ENCODE measurements at regions not wholly inside any gene's neighbourhood (a gene's known extent, or its start where the extent isn't known, plus 50 kb on each side); places are given as distances from the start of the nearest gene placed in this dataset.
"Not testable (repeated sequence)": the region's sequence is repeated elsewhere in the genome, so short reads cannot be mapped to it uniquely, and the experiment has no call there.

DNA sequence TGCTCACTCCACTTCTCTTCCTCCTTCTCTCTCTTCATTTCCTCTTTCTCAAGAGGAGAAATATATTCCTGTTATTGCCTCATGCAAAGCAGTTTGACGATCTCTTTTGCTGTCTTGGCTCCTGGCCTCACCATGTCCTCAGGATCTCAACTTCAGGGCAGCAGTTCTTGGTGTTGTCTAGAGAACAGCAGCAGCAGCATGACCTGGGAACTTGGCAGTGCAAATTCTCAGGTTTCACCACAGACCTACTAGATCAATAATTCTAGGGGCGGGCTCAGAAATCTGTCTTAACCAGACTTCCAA is 193.4 kb upstream of the EDNRA start:
- H3K27me3 ChIP-seq, result no peaks in the 10 kb centered on the region
- H3K36me3 ChIP-seq, result no peaks in the 10 kb centered on the region
- no peak overlapping the region for H3K27ac ChIP-seq
- intact Hi-C loops (cut with DNase I; ENCODE audit: low total_unique reads), result no loop called here
- WGBS, 5 donors, result 53 to 63% (median 55%) methylated on average over 2 of the region's 2 CpGs
- TF ChIP-seq EP300 (IDR thresholded peaks at IDR 0.05) (no peak), POLR2AphosphoS5 (IDR thresholded peaks at IDR 0.05) (no peak), POLR2A (IDR thresholded peaks at IDR 0.05) (no peak)
- TF ChIP-seq, protein P1, sequence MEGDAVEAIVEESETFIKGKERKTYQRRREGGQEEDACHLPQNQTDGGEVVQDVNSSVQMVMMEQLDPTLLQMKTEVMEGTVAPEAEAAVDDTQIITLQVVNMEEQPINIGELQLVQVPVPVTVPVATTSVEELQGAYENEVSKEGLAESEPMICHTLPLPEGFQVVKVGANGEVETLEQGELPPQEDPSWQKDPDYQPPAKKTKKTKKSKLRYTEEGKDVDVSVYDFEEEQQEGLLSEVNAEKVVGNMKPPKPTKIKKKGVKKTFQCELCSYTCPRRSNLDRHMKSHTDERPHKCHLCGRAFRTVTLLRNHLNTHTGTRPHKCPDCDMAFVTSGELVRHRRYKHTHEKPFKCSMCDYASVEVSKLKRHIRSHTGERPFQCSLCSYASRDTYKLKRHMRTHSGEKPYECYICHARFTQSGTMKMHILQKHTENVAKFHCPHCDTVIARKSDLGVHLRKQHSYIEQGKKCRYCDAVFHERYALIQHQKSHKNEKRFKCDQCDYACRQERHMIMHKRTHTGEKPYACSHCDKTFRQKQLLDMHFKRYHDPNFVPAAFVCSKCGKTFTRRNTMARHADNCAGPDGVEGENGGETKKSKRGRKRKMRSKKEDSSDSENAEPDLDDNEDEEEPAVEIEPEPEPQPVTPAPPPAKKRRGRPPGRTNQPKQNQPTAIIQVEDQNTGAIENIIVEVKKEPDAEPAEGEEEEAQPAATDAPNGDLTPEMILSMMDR (IDR thresholded peaks at IDR 0.05), result no peak
- DNase-seq, result no peak
- no peaks in the 10 kb centered on the region for H3K9me3 ChIP-seq
- H3K4me3 ChIP-seq, result no peak overlapping the region
- H3K4me1 ChIP-seq, result peaks cover 0 to 6% (median 0%) of the 10 kb centered on the region in 4 donors

DNA sequence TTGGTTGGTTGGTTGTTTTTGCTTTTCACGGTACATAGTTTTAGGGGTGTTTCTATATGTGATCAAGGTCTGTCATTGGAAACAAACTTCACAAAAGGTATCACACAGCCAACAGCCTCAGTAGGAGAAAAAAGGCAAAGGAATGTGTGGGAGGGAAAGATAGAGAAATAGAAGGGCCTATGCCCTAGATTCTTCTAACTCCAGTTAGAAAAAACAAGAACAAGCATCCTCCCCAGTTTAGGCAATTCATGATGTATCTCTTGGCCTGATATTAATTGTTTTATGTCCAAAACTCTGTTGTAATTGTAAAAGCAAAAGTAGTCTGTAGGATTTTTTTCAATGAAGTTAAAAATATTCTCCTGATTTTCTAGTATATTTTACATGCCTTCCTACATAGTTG is 192.4 kb upstream of the EDNRA start:
- Histone ChIP-seq H3K27ac (no peak overlapping the region), H3K4me3 (no peak overlapping the region), H3K27me3 (no peaks in the 10 kb centered on the region), H3K9me3 (no peaks in the 10 kb centered on the region), H3K36me3 (no peaks in the 10 kb centered on the region), H3K4me1 (peaks cover 0 to 6% (median 0%) of the 10 kb centered on the region in 4 donors)
- no peak for DNase-seq
- 94 to 100% (median 97%) methylated on average over 1 of the region's 1 CpG for WGBS, 5 donors
- intact Hi-C loops (cut with DNase I; ENCODE audit: low total_unique reads), result no loop called here
- TF ChIP-seq POLR2AphosphoS5 (IDR thresholded peaks at IDR 0.05), result no peak
- TF ChIP-seq, protein P1 (IDR thresholded peaks at IDR 0.05), result no peak
- no peak for TF ChIP-seq POLR2A (IDR thresholded peaks at IDR 0.05)
- TF ChIP-seq EP300 (IDR thresholded peaks at IDR 0.05), result no peak

DNA sequence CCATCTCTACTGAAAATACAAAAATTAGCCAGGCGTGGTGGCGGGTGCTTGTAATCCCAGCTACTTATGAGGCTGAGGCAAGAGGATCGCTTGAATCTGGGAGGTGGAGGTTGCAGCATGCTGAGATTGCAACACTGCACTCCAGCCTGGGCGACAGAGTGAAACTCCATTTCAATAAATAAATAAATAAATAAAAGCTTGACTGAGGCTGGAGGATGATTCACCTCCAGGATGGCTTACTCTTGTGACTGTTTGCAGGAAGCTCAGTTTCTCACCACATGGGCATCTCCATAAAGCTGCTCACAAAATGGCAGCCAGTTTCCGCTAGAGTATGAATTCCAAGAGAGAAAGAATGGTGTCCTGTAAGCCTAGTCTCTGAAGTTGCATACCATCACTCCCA is 191.7 kb upstream of the EDNRA start:
- Histone ChIP-seq H3K27me3 (no peaks in the 10 kb centered on the region), H3K27ac (no peak overlapping the region), H3K4me3 (no peak overlapping the region), H3K9me3 (no peaks in the 10 kb centered on the region), H3K36me3 (no peaks in the 10 kb centered on the region), H3K4me1 (peaks cover 0 to 6% (median 0%) of the 10 kb centered on the region in 4 donors)
- DNase-seq, result no peak
- no peak for TF ChIP-seq POLR2A (IDR thresholded peaks at IDR 0.05)
- no peak for TF ChIP-seq EP300 (IDR thresholded peaks at IDR 0.05)
- no peak for TF ChIP-seq POLR2AphosphoS5 (IDR thresholded peaks at IDR 0.05)
- intact Hi-C loops (cut with DNase I; ENCODE audit: low total_unique reads), result no loop called here
- WGBS, 5 donors, result 92 to 97% (median 96%) methylated on average over 5 of the region's 5 CpGs

DNA sequence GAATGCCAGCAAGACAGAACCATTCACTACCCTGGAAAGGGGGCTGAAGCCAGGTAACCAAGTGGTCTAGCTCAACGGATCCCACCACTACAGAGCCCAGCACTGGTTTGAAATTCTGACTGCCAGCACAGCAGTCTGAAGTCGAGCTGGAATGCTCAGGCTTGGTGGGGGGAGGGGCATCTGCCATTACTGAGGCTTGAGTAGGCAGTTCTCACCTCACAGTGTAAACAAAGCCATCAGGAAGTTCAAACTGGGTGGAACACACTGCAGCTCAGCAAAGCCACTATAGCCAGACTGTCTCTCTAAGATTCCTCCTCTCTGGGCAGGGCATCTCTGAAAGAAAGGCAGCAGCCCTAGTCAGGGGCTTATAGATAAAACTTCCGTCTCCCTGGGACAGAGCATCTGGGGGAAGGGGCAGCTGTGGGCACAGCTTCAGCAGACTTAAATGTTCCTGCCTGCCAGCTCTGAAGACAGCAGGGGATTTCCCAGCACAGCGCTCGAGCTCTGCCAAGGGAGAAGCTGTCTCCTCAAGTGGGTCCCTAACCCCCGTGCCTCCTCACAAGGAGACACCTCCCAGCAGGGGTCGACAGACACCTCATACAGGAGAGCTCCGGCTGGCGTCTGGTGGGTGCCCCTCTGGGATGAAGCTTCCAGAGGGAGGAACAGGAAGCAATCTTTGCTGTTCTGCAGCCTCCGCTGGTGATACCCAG is 188.1 kb upstream of the EDNRA start:
- WGBS, 5 donors, result 48 to 61% (median 54%) methylated on average over 8 to 10 of the region's 10 CpGs

DNA sequence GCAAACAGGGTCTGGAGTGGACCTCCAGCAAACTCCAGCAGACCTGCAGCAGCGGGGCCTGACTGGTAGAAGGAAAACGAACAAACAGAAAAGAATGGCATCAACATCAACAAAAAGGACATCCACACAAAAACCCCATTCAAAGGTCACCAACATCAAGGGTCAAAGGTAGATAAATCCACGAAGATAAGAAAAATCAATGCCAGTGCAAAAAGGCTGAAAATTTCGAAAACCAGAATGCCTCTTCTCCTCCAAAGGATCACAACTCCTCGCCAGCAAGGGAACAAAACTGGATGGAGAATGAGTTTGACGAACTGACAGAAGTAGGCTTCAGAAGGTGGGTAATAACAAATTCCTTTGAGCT is 187.6 kb upstream of the EDNRA start:
- H3K4me1 ChIP-seq; DNase-seq; H3K4me3 ChIP-seq; intact Hi-C loops (cut with DNase I; ENCODE audit: low total_unique reads); H3K36me3 ChIP-seq; H3K27ac ChIP-seq; H3K9me3 ChIP-seq; H3K27me3 ChIP-seq: not testable (repeated sequence)
- WGBS, 5 donors, result 70 to 79% (median 72%) methylated on average over 6 of the region's 6 CpGs

More for the DNA sequence above, 188.1 kb upstream of the EDNRA start:
- H3K4me3 ChIP-seq, result peak overlapping the region in 1 of 4 donors; percentile 13
- H3K27ac ChIP-seq; H3K9me3 ChIP-seq; H3K4me1 ChIP-seq; H3K27me3 ChIP-seq; H3K36me3 ChIP-seq; intact Hi-C loops (cut with DNase I; ENCODE audit: low total_unique reads): not testable (repeated sequence)
- peak in 1 of 3 donors; percentile 14 for TF ChIP-seq POLR2AphosphoS5 (IDR thresholded peaks at IDR 0.05)
- peak; percentile 66 to 72 for DNase-seq

DNA sequence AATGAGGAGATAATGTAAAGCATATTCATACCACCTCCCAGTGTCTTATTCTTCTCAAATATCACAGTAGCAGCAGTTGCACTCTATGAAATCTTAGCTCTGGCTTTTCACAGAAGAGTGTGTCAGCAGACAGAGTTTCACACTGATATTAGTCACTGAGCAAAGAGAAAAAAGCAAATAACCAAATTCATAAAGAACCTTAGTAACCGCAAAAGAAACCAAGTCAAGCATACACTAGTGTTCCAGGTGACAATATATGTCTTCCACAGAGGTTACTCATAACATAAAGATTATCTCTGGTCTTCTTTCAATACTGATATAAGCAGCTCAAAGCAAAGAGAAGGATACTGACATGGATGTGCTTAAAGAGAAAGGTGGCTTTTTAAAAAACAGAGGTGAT is 181.7 kb upstream of the EDNRA start:
- Histone ChIP-seq H3K9me3 (peaks cover 0 to 7% (median 0%) of the 10 kb centered on the region in 4 donors), H3K4me3 (no peak overlapping the region), H3K27ac (no peak overlapping the region), H3K36me3 (no peaks in the 10 kb centered on the region), H3K27me3 (no peaks in the 10 kb centered on the region), H3K4me1 (no peaks in the 10 kb centered on the region)
- DNase-seq, result no peak
- WGBS, 5 donors, result 40 to 58% (median 48%) methylated on average over 1 of the region's 1 CpG
- no peak for TF ChIP-seq POLR2A (IDR thresholded peaks at IDR 0.05)
- TF ChIP-seq, protein P1 (IDR thresholded peaks at IDR 0.05), result no peak
- intact Hi-C loops (cut with DNase I; ENCODE audit: low total_unique reads), result no loop called here
